ENCODE measurements at regions not wholly inside any gene's neighbourhood (a gene's known extent, or its start where the extent isn't known, plus 50 kb on each side); places are given as distances from the start of the nearest gene placed in this dataset.

DNA sequence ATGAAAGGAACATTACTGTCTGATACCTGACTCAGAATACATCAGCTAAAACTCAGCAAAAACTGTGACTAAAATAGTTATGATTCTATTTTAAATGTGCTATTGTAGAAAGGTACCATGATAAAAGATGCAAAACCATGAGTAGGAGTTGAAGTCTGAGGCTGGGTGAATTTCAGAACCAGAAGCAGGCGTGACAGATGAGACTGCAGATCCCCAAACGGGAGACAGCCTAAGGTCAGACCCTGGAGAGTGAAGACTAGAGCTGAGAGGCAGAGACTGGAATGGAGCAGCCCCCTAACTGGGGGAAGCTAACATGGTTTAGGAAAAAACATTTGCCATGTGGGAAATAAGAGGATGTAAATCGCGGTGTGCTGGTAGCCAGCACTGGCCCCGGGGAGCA lies 275.8 kb downstream of the POM121L12 start:
- no peak for TF ChIP-seq CTCF (IDR thresholded peaks at IDR 0.05)
- TF ChIP-seq POLR2A (IDR thresholded peaks at IDR 0.05), result no peak
- Histone ChIP-seq H3K27ac (no peak overlapping the region), H3K27me3 (no peaks in the 10 kb centered on the region), H3K9me3 (no peaks in the 10 kb centered on the region), H3K4me3 (no peak overlapping the region), H3K36me3 (no peaks in the 10 kb centered on the region), H3K4me1 (no peaks in the 10 kb centered on the region)
- DNase-seq (no peak), ATAC-seq (no peak)
- 77 to 80% (median 79%) methylated on average over 5 of the region's 5 CpGs for WGBS, 4 donors
- intact Hi-C loops (cut with DNase I), result no loop called here

DNA sequence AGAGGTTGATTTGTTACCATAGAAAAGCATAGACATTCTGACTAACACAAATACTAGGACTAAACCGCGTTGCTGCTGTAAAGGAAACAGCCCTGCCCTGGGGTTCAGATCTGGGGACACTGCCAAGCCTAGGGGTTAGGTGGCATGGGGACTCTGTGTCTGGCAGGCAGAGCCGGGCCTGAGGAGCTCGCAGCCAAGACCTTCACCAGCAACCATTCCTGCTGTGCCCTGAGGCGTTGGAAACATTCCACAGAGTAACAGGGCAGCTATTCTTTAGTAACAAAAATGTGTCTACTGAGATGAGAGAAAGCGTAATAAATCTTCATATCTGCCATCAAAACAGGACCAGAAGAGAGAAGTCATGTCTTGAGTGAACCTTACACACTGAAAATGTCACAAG lies 280.5 kb downstream of the POM121L12 start:
- TF ChIP-seq CTCF (IDR thresholded peaks at IDR 0.05) (no peak), POLR2A (IDR thresholded peaks at IDR 0.05) (no peak)
- DNase-seq (peak; percentile 32 to 70 (median 41)), ATAC-seq (peak; percentile 80 to 94 (median 86))
- Histone ChIP-seq H3K36me3 (no peaks in the 10 kb centered on the region), H3K4me3 (no peak overlapping the region), H3K27ac (no peak overlapping the region), H3K9me3 (no peaks in the 10 kb centered on the region), H3K27me3 (no peaks in the 10 kb centered on the region), H3K4me1 (no peaks in the 10 kb centered on the region)
- WGBS, 4 donors, result 32 to 49% (median 38%) methylated on average over 6 of the region's 6 CpGs
- intact Hi-C loops (cut with DNase I), result no loop called here

- TF ChIP-seq CTCF (IDR thresholded peaks at IDR 0.05), result no peak
- no peak for TF ChIP-seq POLR2A (IDR thresholded peaks at IDR 0.05)
- intact Hi-C loops (cut with DNase I), result no loop called here
- WGBS, 4 donors, result 84 to 87% (median 86%) methylated on average over 4 of the region's 4 CpGs
- no peak overlapping the region for H3K27ac ChIP-seq
- DNase-seq (no peak), ATAC-seq (no peak)
- no peaks in the 10 kb centered on the region for H3K4me1 ChIP-seq
- H3K9me3 ChIP-seq, result peaks cover 0 to 4% (median 0%) of the 10 kb centered on the region in 12 donors
- H3K27me3 ChIP-seq, result no peaks in the 10 kb centered on the region
- no peak overlapping the region for H3K4me3 ChIP-seq
- H3K36me3 ChIP-seq, result no peaks in the 10 kb centered on the region
Measured at GRCh38 chr7:53318566-53318965, 283.1 kb downstream of the POM121L12 start.

DNA sequence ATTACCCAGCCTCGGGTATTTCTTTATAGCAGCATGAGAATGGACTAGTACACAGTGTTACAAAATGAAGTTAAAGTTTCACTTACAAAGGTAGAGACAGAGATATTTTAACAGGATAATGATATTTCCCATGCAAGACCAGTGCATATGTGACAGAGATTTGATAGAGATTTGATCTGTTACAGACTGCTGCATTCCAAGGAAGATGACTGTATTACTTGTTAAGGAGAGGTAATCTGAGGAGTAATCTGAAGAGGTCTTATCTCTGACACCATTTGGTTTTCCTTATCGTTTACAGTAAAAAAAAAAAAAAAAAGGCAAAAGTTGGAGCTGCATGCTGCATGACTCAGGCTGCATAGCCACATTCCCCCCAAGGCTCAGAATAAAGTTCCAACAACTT lies 289.6 kb downstream of the POM121L12 start:
- WGBS, 4 donors, result 36 to 49% (median 37%) methylated on average over 2 of the region's 2 CpGs

More for the DNA sequence above, 289.6 kb downstream of the POM121L12 start:
- no peaks in the 10 kb centered on the region for H3K36me3 ChIP-seq
- TF ChIP-seq CTCF (IDR thresholded peaks at IDR 0.05) (no peak), POLR2A (IDR thresholded peaks at IDR 0.05) (no peak)
- H3K27me3 ChIP-seq, result no peaks in the 10 kb centered on the region
- intact Hi-C loops (cut with DNase I), result no loop called here
- ATAC-seq (no peak), DNase-seq (no peak)
- H3K9me3 ChIP-seq, result peaks cover 0 to 6% (median 0%) of the 10 kb centered on the region in 12 donors
- no peak overlapping the region for H3K4me3 ChIP-seq
- H3K4me1 ChIP-seq, result no peaks in the 10 kb centered on the region
- H3K27ac ChIP-seq, result no peak overlapping the region
